LNCAP (cell line): ENCODE measurements at regions not wholly inside any gene's neighbourhood (a gene's known extent, or its start where the extent isn't known, plus 50 kb on each side); places are given as distances from the start of the nearest gene placed in this dataset.

Experiments
- TF ChIP-seq, protein P1 (sequence below): fragments of 450-650 bp; IDR thresholded peaks from 2 replicates; pipeline ENCODE4 v1.5.1; 2017; ENCODE audit warnings: mild to moderate bottlenecking

DNA sequence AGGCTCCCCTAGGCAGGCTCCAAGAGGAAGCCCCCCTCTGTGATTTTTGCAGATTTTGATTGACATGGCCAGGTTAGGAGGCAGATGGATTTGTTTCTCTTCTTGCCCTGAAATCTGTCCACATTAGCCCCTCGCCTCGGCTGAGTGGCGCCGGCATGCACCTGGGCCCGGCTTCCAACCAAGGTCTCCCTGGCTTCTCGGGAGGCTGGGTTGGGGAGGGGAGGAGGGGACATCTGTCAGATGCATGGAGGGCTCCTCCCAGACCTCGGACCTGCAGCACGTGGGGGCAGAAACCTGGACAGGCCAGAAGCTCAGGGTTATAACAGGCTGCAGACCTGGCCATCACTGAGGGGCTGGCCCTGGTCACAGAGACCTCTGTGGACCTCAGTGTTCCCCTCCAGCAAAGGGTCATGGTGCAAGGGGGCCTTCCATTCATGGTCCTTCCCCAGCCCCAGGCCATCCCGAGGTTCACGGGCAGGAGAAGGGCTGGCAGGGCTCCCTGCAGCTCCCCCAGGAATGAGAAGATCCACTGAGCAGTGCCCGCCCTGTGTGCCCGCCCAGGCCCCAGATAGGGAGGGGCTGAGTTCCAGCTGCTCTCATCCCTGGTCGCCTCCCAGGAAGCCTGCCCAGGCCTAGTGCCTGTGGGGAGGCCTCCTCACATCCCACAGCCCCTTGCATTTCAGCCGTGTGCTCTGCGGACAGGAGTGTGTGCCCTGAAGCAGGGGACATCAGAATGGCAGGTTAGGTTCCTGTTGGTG, 747.8 kb downstream of the BRD1 start:
- TF ChIP-seq, protein P1, sequence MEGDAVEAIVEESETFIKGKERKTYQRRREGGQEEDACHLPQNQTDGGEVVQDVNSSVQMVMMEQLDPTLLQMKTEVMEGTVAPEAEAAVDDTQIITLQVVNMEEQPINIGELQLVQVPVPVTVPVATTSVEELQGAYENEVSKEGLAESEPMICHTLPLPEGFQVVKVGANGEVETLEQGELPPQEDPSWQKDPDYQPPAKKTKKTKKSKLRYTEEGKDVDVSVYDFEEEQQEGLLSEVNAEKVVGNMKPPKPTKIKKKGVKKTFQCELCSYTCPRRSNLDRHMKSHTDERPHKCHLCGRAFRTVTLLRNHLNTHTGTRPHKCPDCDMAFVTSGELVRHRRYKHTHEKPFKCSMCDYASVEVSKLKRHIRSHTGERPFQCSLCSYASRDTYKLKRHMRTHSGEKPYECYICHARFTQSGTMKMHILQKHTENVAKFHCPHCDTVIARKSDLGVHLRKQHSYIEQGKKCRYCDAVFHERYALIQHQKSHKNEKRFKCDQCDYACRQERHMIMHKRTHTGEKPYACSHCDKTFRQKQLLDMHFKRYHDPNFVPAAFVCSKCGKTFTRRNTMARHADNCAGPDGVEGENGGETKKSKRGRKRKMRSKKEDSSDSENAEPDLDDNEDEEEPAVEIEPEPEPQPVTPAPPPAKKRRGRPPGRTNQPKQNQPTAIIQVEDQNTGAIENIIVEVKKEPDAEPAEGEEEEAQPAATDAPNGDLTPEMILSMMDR: no peak

DNA sequence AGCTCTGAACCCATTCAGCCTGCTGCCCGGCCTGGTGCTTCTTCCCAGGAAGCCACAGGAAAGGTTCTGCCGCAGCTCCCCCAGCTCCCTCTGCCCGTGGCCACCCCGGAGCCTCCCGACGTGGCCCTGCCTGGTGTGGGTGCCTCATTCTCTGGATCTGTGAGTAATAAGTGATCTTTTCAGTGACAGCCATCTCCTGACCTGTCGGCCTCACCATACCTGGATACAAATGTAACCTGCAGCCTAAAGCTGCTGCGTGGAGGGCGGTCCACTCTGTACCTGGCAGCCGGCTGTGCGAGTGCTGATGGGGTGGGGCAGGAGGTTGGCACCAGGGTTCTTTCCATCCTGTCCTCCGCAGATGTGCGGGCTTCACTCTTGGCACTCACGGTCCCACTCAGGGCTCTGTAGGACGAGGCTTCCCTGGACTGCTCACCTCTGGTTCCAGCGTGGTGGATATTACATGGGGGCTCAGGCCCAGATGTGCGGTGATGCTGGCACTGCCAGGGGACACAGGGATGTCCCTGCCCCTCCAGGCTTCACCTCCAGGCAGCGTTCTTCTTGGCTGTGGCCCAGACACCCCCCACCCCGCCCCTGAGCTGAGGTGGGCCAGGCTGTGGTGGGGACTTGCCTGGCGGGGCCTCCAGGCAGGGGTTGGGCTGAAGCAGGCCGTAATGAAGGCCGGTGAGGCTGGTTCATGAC, 748.5 kb downstream of the BRD1 start:
- TF ChIP-seq, protein P1: no peak

DNA sequence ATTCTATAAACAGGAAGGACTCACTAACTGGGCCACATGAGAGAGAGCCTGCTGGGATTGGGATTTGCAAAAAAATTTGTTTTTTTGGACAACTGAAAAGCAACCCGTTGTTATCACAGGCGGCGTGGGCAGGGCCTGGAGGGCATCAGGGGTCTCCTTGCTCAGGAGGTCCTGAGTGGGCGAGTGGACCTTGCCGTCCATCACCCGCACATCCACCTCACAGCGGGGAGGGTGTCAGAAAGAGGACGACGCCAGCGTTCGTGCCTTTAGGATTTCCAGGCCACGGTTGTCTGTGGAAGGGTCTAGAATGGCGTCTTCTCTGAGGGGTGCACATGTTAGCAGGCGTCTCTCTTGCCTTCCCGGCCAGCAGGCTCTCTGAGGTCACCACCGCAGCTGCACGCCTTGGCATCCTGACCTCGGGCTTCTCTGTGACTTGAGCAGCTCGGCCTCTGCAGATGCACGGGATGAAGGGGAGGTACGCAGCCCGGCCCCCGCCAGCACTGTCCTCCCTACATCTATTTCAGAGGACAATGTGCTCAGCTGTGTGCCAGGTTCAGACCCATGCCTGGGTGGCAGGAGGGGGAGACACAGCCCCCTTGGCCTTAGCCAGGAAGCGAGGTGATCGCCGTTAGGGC, 749.5 kb downstream of the BRD1 start:
- TF ChIP-seq, protein P1: no peak

DNA sequence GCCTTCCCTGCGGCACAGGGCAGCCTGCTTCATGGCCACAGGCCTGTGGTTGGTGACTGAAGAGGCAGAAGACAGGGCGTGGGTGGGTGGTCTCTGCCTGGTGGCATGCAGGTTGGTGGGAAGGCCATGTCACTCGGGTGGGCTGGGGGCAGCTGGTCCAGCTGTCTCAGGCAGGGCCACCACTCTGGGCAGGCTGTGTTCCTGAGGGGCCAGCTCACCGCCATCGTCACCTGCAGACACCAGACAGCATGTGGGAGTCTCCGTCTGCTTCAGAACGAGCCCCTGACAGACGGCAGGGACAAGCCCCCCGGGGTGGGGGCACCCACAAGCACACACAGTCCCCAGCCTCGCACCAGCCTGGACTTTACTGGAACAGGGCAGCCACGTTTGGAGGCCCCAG, 750.1 kb downstream of the BRD1 start:
- TF ChIP-seq, protein P1: no peak

DNA sequence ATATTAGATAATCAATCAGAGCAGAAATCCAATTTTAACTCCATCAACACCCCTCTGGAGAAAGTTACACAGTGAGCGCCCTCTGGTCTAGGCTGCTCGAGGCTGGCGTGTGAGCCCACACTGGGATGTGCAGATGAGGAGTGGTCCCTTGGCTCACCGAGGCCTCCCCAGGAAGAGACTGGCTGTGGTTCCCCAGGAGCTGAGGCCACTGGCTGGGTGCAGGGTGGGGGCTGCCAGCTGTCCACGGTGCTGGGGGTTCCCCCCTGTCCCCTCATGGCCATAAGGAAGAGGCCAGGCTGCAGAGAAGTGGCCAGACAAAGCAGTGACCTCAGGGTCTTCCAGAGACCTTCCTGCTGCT, 750.7 kb downstream of the BRD1 start:
- TF ChIP-seq, protein P1: no peak

DNA sequence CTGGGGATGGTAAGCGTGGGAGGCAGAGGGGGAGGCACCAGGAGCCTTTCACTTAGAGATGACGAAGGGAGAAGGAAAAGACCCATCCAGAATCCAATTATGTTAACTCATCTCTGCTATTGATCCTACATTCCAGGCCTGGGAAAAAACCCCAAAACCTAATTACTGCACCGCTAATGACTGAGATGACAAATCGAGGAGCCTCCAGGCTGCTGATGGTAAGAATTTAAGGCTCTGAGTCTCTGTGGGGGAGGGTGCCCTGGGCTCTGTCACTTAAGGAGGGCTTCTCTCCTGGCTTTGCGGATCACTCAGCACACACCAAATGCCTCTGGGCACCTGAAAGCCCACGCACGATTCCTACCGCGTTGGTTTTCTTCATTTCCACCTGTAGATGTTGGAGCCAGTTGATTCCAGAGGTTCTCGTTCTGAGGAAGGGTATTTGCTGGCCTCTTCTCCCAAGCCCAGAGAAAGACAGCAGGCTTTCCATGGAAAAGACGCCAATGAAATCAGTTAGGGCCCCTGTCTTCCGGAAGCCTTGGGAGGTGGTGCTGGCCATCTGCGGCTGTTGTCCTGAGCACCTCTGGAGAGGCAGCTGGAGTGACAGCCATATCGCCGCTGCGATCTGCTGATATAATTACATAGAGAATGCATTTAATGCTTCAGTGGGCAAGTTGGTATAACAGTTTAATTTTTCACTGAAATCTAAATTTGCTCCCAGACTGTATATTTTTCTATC, 751.2 kb downstream of the BRD1 start:
- TF ChIP-seq, protein P1: no peak

DNA sequence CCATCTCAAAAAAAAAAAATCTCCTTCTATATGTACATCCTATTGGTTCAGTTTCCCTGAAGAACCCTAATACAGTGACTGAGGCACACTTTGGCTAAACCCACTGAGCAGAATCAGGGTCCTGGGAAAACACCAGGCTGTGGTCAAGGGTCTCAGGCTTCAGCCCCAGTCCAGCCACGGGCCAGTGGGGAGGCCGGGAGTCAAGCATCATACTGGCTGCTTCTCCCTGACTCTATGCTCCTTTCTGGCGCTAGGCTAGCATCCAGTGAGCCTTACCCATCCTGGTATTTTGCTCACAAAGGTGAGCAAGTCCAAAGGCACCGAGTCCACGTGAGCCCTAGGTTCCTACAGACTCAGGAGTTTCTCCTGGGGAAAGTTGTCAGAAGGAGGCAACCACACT, 752.5 kb downstream of the BRD1 start:
- TF ChIP-seq, protein P1: no peak
